ENCODE measurements at regions not wholly inside any gene's neighbourhood (a gene's known extent, or its start where the extent isn't known, plus 50 kb on each side); places are given as distances from the start of the nearest gene placed in this dataset.

DNA sequence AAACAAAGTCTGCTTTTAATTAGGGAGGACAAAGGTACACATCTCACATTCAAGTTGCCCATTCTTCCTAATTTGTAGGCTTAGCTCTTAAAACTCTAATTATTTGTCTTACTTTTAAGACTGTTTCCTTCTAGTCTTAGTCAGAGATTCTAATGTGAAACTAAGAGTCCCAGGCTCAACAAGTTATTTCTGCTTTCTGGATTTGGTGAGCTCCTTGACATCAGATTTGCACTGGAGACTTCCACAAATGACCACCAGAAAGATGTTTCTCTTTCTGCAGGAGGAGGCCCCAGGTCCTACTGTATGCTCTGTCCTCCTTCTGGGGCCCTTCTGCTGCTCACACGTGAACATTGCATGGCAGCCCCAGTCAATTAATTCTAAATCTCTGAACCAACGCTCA is 194.2 kb upstream of the JUN start:
- TF ChIP-seq, protein P1, sequence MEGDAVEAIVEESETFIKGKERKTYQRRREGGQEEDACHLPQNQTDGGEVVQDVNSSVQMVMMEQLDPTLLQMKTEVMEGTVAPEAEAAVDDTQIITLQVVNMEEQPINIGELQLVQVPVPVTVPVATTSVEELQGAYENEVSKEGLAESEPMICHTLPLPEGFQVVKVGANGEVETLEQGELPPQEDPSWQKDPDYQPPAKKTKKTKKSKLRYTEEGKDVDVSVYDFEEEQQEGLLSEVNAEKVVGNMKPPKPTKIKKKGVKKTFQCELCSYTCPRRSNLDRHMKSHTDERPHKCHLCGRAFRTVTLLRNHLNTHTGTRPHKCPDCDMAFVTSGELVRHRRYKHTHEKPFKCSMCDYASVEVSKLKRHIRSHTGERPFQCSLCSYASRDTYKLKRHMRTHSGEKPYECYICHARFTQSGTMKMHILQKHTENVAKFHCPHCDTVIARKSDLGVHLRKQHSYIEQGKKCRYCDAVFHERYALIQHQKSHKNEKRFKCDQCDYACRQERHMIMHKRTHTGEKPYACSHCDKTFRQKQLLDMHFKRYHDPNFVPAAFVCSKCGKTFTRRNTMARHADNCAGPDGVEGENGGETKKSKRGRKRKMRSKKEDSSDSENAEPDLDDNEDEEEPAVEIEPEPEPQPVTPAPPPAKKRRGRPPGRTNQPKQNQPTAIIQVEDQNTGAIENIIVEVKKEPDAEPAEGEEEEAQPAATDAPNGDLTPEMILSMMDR (IDR thresholded peaks at IDR 0.05), result no peak

DNA sequence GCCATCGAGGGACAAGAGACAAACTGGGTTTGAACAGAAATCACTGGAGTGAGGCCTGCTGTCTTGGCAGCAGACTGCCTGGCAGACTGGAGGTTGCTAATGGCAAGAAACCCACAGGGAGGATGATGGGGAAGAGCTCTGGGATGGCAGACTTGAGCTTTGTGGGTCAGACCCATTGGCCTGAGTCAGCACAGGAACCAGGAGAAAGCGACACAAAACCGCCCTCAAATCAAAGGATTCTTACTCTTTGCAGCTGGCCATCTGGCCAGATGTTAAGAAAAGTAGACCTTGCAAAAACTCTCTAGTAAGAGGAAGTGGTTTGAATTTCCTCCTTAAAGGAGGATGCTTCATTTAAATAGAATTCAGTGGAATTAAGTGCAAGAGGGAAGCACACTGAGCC is 195.2 kb upstream of the JUN start:
- TF ChIP-seq, protein P1 (IDR thresholded peaks at IDR 0.05), result no peak

DNA sequence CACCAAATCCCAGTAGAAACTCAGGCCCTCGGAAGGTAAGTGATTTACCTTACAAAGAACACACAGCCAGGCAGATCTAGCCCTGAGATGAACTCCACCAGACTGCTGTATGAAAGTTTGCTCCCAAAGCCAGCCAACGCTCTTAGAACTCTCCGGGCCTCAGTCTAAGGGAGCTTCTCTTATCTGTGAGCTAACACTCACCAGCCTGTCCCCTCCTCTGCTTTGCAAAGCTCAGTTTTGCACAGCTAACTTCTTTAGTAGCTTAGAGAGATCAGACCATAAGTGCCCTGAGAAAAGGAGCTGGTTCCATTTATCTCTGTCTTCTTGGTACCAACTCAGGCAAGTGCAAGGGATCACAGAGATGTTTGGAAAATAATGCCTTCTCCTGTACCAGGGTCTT is 195.8 kb upstream of the JUN start:
- TF ChIP-seq, protein P1 (IDR thresholded peaks at IDR 0.05), result no peak

DNA sequence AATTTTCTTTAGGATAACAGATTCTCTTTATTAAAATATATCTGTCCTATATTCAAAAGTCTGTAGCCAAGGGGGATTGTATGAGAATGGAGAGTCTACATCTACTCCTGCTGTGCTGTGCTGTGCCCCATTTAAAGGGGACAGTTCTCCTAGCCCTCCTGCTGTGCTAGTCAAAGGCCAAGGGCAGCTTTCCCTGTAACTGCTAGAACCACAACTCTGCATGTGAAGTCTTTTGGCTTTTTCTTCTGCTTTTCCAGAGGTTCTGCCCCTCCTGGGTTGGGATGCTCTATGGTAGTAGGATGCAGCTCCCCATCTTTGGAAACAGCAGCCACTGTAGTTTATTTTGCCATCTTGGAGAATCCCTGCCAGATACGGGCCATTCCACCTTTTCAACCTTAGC is 197.5 kb upstream of the JUN start:
- TF ChIP-seq, protein P1 (IDR thresholded peaks at IDR 0.05), result no peak

DNA sequence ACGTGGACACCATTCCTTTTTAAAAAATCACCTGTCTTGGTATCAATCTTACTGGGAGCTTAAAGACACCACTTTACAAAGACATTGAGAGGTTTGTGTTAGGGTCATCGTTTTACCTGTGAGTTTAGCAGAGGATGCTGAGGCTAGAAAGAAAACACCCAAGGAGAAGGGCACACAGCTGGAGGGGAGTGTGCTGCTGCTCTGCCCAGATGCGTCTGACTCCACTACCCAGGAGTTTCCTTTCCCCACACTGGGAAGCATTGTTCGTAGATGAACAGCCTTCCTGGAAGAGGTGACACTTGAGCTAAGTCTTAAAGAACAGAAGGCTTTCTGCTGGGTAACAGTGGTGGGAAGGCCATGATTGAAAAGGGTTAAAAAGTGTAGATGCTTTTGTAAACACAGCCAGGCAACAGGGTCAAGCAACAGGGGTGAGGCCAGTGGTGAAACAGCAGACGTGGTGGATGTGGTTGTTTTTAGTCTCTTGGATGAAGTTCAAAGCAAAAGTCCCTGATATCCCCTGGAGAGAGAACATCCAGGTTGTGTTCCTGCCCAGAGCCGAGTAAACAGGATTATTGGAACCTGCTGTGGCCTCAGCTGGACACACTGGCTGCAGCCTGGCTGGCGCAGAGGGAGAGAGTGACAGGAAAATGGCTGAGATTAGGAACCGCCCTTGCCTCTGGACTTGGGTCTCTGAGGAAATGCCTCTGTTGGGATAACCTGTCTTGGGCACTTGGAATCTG is 198.6 kb upstream of the JUN start:
- TF ChIP-seq, protein P1 (IDR thresholded peaks at IDR 0.05), result no peak

DNA sequence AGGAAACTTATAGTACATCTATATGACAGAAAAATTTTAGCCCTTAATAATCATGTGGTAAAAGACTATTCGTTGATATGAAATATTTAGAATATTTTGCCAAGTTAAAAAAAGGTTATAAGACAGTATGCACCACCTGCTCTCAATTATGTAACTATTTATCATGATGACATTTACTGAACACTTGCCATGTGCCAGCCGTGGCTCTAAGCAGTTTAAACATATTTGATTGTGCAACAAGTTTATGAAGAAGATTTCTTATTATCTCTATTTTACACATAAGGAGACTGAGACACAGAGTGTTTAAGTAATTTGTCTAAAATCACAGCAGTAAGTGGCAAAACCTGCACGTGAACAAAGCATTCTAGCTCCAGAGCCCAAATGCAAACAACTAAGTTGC is 199.3 kb upstream of the JUN start:
- TF ChIP-seq, protein P1 (IDR thresholded peaks at IDR 0.05), result no peak

DNA sequence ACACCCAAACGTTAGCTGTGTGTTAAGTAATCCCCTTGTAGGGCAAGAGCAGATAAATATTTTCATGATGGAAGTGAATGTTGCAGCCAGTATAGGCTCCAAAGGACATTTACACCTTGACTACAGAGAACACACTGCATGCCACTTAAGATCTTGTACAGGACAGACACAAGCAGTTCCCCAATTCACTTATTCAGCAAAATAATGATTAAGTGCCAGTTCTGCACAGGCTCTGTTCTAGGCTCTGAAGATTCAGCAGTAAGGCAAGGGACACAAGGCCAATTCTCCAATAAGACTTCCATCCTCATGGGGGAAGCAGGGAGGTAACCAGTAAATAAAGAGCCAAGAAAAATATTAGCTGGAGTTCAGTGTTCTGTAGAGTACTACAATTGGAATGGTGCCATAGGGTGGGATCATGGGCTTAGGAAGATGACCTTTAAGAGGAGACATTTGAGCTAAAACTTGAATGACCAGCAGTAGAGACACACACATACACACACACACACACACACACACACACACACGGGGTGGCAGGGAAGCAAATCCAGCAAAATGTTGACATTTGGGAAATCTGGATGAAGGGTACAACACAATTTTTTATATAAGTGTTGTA is 199.9 kb upstream of the JUN start:
- TF ChIP-seq, protein P1 (IDR thresholded peaks at IDR 0.05), result no peak
